Body of pancreas (tissue), 4 donors: ENCODE measurements at regions not wholly inside any gene's neighbourhood (a gene's known extent, or its start where the extent isn't known, plus 50 kb on each side); places are given as distances from the start of the nearest gene placed in this dataset.

ENCODE experiments used
- CTCF ChIP-seq, 7 experiments: fragments of 450-650 bp in 4 of 7; fragments of 200-600 bp in 3 of 7; sonication (generic) in 3 of 7; IDR thresholded peaks; one replicate each; pipeline ENCODE4 v1.5.1; 2016 to 2019; ENCODE audit warnings: antibody characterized with exemption in 7 of 7
- POLR2A ChIP-seq, 3 donors: fragments of 450-650 bp; IDR thresholded peaks; one replicate each; pipeline ENCODE4 v1.6.1; 2016; ENCODE audit warnings: antibody characterized with exemption in 3 of 3, mild to moderate bottlenecking in 2 of 3

GRCh38 chr12:103013741-103014300 lies 56.3 kb downstream of the ASCL1 start:
- TF ChIP-seq CTCF (IDR thresholded peaks at IDR 0.05), result no peak
- TF ChIP-seq POLR2A (IDR thresholded peaks at IDR 0.05), result no peak
